K562 (cell line): ENCODE measurements at regions not wholly inside any gene's neighbourhood (a gene's known extent, or its start where the extent isn't known, plus 50 kb on each side); places are given as distances from the start of the nearest gene placed in this dataset.

Source experiments
- ATAC-seq: fragments of 200-7000 bp; cut with Tn5 transposase; 3 replicates; pipeline ENCODE4 v1.9.1; 2020; ENCODE audit warnings: moderate library complexity
- BruUV-seq: library from RNA; stranded (reverse); fragments of 400-500 nt; replicated peaks from 2 replicates; lab custom pipeline; 2021; lab: Mats Ljungman, UMichigan
- CTCF ChIA-PET: fragments of 300-600 bp; formaldehyde crosslinking; extraction: SDS; loops from one replicate; lab custom pipeline; 2021; ENCODE audit warnings: low intra/inter-chr PET ratio; lab: Yijun Ruan, JAX
- POLR2A ChIA-PET: fragments of 300-600, 350-650 bp; sonication (Branson Sonifier 250); formaldehyde crosslinking; extraction: SDS; loops from one replicate; lab custom pipeline; 2021; ENCODE audit warnings: antibody characterized with exemption, inconsistent platforms; lab: Yijun Ruan, JAX
- DNase-seq, 4 experiments: peaks; one replicate each; pipeline versions ENCODE4 v3.0.0 to v3.0.0-alpha.2; 2011 to 2018; ENCODE audit warnings: low spot score in 3 of 4, mixed read lengths in 3 of 4; ENCODE audit errors: extremely low read depth in 1 of 4
- FAIRE-seq: peaks from 2 replicates; lab custom pipeline; 2011; peaks lifted over from hg19 to GRCh38; lab: Jason Lieb, UNC
- H2AFZ ChIP-seq: 2 replicates; pipeline ENCODE4 v1.6.0; 2011; ENCODE audit warnings: low read depth, low read length, control low read depth, inconsistent platforms
- H3K27ac ChIP-seq: fragments of 200-600 bp; 3 replicates; pipeline ENCODE4 v1.8.0; 2011; ENCODE audit warnings: low read depth, mild to moderate bottlenecking, control low read depth, inconsistent platforms, low read length, moderate library complexity, mixed read lengths; ENCODE audit errors: extremely low read depth
- H3K27me3 ChIP-seq, 2 experiments: fragments of 300-600 bp in 1 of 2; 2 replicates in 1 of 2; 3 replicates in 1 of 2; pipeline versions ENCODE4 v1.6.0 to v1.8.0; 2011; ENCODE audit warnings: inconsistent platforms in 2 of 2, low read length in 2 of 2, mild to moderate bottlenecking in 1 of 2, mixed read lengths in 1 of 2, moderate library complexity in 1 of 2; ENCODE audit not compliant: control insufficient read depth in 2 of 2, insufficient read depth in 2 of 2
- H3K36me3 ChIP-seq: fragments of 300-600 bp; 3 replicates; pipeline ENCODE4 v1.8.0; 2011; ENCODE audit warnings: mild to moderate bottlenecking, low read length, inconsistent platforms; ENCODE audit not compliant: control insufficient read depth, insufficient read depth
- H3K4me1 ChIP-seq, 2 experiments: fragments of 200-600 bp in 1 of 2; replicated peaks in 1 of 2; 2 replicates in 1 of 2; 3 replicates in 1 of 2; pipeline versions ENCODE4 v1.5.1 to v1.8.0; 2011; ENCODE audit warnings: inconsistent platforms in 2 of 2, low read length in 2 of 2, mild to moderate bottlenecking in 1 of 2, mixed read lengths in 1 of 2, moderate library complexity in 1 of 2; ENCODE audit not compliant: control insufficient read depth in 2 of 2, insufficient read depth in 2 of 2
- H3K4me2 ChIP-seq: 2 replicates; pipeline ENCODE4 v1.6.1; 2011; ENCODE audit warnings: low read length, control low read depth, inconsistent platforms, mixed read lengths; ENCODE audit not compliant: insufficient read depth
- H3K4me3 ChIP-seq: fragments of 200-600 bp; sonication (generic), shearing (Covaris generic); 2 replicates; pipeline ENCODE4 v1.5.1; 2016; ENCODE audit warnings: control low read depth, inconsistent platforms
- H3K79me2 ChIP-seq: fragments of 200-600 bp; 3 replicates; pipeline ENCODE4 v1.8.0; 2011; ENCODE audit warnings: low read length, inconsistent platforms; ENCODE audit not compliant: control insufficient read depth, insufficient read depth
- H3K9ac ChIP-seq, 2 experiments: 2 replicates each; pipeline versions ENCODE4 v1.6.0 to v1.6.1; 2011; ENCODE audit warnings: low read depth in 2 of 2, low read length in 2 of 2, control low read depth in 1 of 2, inconsistent platforms in 1 of 2, mild to moderate bottlenecking in 1 of 2, mixed read lengths in 1 of 2; ENCODE audit not compliant: insufficient read depth in 1 of 2
- H3K9me1 ChIP-seq: one replicate; pipeline ENCODE4 v1.6.0; 2011; ENCODE audit warnings: inconsistent platforms, mild to moderate bottlenecking, low read length, moderate library complexity; ENCODE audit not compliant: control insufficient read depth, insufficient read depth
- H3K9me3 ChIP-seq: replicated peaks from 2 replicates; pipeline ENCODE4 v1.5.1; 2011; ENCODE audit warnings: low read depth, low read length, inconsistent platforms; ENCODE audit not compliant: control insufficient read depth, insufficient read depth
- H4K20me1 ChIP-seq: replicated peaks from 2 replicates; pipeline ENCODE4 v1.6.1; 2011; ENCODE audit warnings: low read length, inconsistent platforms, mixed read lengths; ENCODE audit not compliant: control insufficient read depth, insufficient read depth
- CEBPB ChIP-seq: fragments of 450-650 bp; IDR thresholded peaks from 2 replicates; pipeline ENCODE4 v1.6.1; 2016; ENCODE audit warnings: missing genetic modification characterization, missing compliant biosample characterization
- CEBPG ChIP-seq, 3 experiments: fragments of 200-800 bp in 1 of 3; sonication (Bioruptor generic) in 1 of 3; sonication (generic) in 1 of 3; formaldehyde crosslinking in 1 of 3; IDR thresholded peaks in 2 of 3; conservative IDR thresholded peaks in 1 of 3; 2 replicates each; pipeline versions ENCODE4 v1.6.1 to v1.8.0; 2016 to 2022; ENCODE audit warnings: missing compliant biosample characterization in 2 of 3, missing genetic modification characterization in 2 of 3, mild to moderate bottlenecking in 1 of 3, missing genetic modification reagents in 1 of 3
- FOXM1 ChIP-seq, 2 experiments: fragments of 450-650 bp in 1 of 2; sonication (generic) in 1 of 2; formaldehyde crosslinking in 1 of 2; IDR thresholded peaks; 2 replicates each; pipeline versions ENCODE4 v1.6.1 to v1.9.0; 2017 to 2022; ENCODE audit warnings: low read depth in 2 of 2, mild to moderate bottlenecking in 2 of 2, missing genetic modification reagents in 1 of 2, moderate library complexity in 1 of 2
- FOXP4 ChIP-seq: sonication (generic); formaldehyde crosslinking; IDR thresholded peaks from 2 replicates; pipeline ENCODE4 v1.8.0; 2022; ENCODE audit warnings: mild to moderate bottlenecking, missing genetic modification reagents, borderline replicate concordance
- ZNF512 ChIP-seq: IDR thresholded peaks from 2 replicates; pipeline ENCODE4 v1.6.1; 2016; ENCODE audit warnings: missing genetic modification characterization, missing compliant biosample characterization
- WGBS: fragments of 100-300 bp; shearing (Covaris generic); methylation state at CpG from one replicate; pipeline ENCODE4 v1.1.6; 2016; ENCODE audit warnings: low coverage, mixed read lengths; ENCODE audit not compliant: insufficient coverage; ENCODE audit errors: missing lambda C conversion rate; 5-methylcytosine and 5-hydroxymethylcytosine counted together
- in situ Hi-C: fragments of 300-500 bp; cut with MboI; formaldehyde crosslinking; loops from 4 replicates; pipeline ENCODE4 v1.15.0; 2018; ENCODE audit warnings: inconsistent platforms, mixed read lengths
- intact Hi-C: fragments of 100-400 bp; cut with micrococcal nuclease; formaldehyde crosslinking; loops from 2 replicates; pipeline ENCODE4 v1.14.2; 2022

DNA sequence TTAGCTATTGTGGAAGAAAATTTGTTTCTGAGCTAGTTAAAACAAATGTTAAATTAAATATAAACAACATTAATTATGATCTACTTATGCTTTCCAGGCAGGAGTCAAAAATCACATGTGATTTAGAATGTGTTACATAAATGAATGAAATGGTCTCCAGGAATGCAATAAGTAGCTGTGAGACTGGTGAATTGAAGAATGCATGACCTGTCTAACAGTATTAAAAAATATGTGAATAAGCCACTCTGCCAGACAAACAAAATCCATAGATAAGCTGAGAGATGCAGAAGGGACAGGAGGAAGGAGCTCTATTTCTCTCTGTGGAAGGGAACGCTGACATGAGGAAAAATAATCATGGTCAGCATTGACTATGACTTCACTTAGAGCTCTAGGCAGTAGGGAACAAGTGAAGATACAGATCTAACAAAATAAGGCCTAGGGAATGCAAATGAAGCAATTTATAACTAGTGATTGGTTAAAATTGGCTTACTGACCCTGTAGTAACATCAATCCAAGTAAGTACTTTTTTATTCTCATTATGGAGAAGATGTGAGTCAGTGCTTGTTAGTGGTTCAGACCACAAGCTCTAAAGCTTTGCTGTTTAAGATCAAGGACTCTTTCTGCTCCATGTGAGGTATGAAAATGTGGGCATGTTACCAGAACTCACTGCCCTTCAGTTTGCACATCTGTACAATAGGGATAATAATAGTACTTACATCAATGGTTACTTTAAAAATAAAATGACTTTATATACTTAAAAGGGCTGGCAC is 432.6 kb downstream of the MMUT start (continued):
- TF ChIP-seq FOXP4 (no peak), ZNF512 (tag) (no peak)
- TF ChIP-seq, all 486 proteins: peak for 0

DNA sequence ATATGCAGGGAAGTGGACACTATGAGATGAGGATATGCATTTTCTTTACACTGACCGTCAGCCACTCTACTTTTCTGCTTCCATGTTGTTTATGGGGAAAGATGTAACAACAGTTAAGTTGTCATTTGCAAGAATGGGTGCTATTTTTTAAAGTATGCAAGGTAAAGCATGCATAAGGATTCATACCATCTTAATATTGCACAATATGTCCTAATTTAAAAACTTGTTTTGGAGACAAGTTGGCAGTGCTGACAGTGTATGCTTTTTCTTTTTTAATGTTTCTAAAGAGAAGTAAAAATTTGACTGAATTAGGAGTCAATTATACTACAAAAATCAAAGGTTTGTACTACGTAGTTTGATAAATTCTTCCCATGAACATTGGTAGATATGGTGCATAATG is 435.4 kb downstream of the MMUT start:
- Histone ChIP-seq H3K9ac (no peak overlapping the region), H3K4me2 (no peak overlapping the region), H3K36me3 (no peaks in the 10 kb centered on the region), H3K9me1 (no peaks in the 10 kb centered on the region), H4K20me1 (no peaks in the 10 kb centered on the region), H3K79me2 (no peaks in the 10 kb centered on the region), H3K27ac (no peak overlapping the region), H3K4me1 (no peaks in the 10 kb centered on the region), H3K27me3 (no peaks in the 10 kb centered on the region), H3K4me3 (no peak overlapping the region), H2AFZ (no peak overlapping the region), H3K9me3 (0 out of 2 replicates have a peak, but pooled peaks cover 2% of the 10 kb centered on the region)
- intact Hi-C loops (no loop called here), in situ Hi-C loops (no loop called here)
- POLR2A ChIA-PET, result no interaction called here
- DNase-seq (no peak), FAIRE-seq (no peak), ATAC-seq (no peak)
- TF ChIP-seq FOXM1 (IDR thresholded peaks at IDR 0.05; ENCODE audit: low read depth), result no peak
- TF ChIP-seq FOXM1 (CRISPR knock-in tag; IDR thresholded peaks at IDR 0.05; ENCODE audit: low read depth), result no peak
- TF ChIP-seq CEBPB (tag), result peak; percentile 55; the same call in 1 of the 2 replicates
- no peak for TF ChIP-seq CEBPG (CRISPR knock-in tag; IDR thresholded peaks at IDR 0.05)
- peak in 1 of 2 experiments; percentile 66; a peak in 2 of 4 replicates for TF ChIP-seq CEBPG (tag; conservative IDR thresholded peaks at IDR 0.05 in 1 of 2, IDR thresholded peaks at IDR 0.05 in 1 of 2)
- no TSS peak for BruUV-seq
- WGBS, result 0% methylated on average over 2 of the region's 2 CpGs
- CTCF ChIA-PET, result no interaction called here
